Endothelial cell of umbilical vein (primary cell): ENCODE measurements at regions not wholly inside any gene's neighbourhood (a gene's known extent, or its start where the extent isn't known, plus 50 kb on each side); places are given as distances from the start of the nearest gene placed in this dataset.

Source experiments
- BruUV-seq: library from RNA; stranded (reverse); fragments of 400-500 nt; replicated peaks from 2 replicates; lab custom pipeline; 2021; lab: Mats Ljungman, UMichigan
- CTCF ChIA-PET: fragments of 300-600, 350-600 bp; sonication (Branson Sonifier 250); formaldehyde crosslinking; loops from one replicate; lab custom pipeline; 2021; ENCODE audit warnings: antibody characterized with exemption, inconsistent platforms; lab: Charles Lee
- POLR2A ChIA-PET: fragments of 300-600, 350-600 bp; sonication (Branson Sonifier 250); formaldehyde crosslinking; loops from one replicate; lab custom pipeline; 2021; ENCODE audit warnings: antibody characterized with exemption, inconsistent platforms; lab: Charles Lee
- DNase-seq: peaks from one replicate; pipeline ENCODE4 v3.0.0-alpha.2; 2011; ENCODE audit warnings: low read depth, low spot score
- FAIRE-seq: peaks from 2 replicates; lab custom pipeline; 2011; peaks lifted over from hg19 to GRCh38; lab: Jason Lieb, UNC
- H2AFZ ChIP-seq: 2 replicates; pipeline ENCODE4 v1.6.0; 2012; ENCODE audit warnings: low read depth, low read length, control low read depth, inconsistent platforms
- H3K27ac ChIP-seq: 2 replicates; pipeline ENCODE4 v1.5.1; 2011; ENCODE audit warnings: low read depth, mild to moderate bottlenecking, control low read depth, low read length, moderate library complexity; ENCODE audit not compliant: insufficient read depth
- H3K27me3 ChIP-seq, 2 experiments: 2 replicates each; pipeline versions ENCODE4 v1.6.0 to v1.6.1; 2011; ENCODE audit warnings: low read length in 2 of 2, mixed read lengths in 1 of 2; ENCODE audit not compliant: control insufficient read depth in 2 of 2, insufficient read depth in 2 of 2
- H3K36me3 ChIP-seq, 2 experiments: 2 replicates in 1 of 2; 3 replicates in 1 of 2; pipeline ENCODE4 v1.5.1; 2011; ENCODE audit warnings: low read length in 2 of 2, mild to moderate bottlenecking in 1 of 2, moderate library complexity in 1 of 2; ENCODE audit not compliant: control insufficient read depth in 2 of 2, insufficient read depth in 2 of 2; ENCODE audit errors: extremely low read depth in 1 of 2
- H3K4me1 ChIP-seq: 3 replicates; pipeline ENCODE4 v1.5.1; 2011; ENCODE audit warnings: mild to moderate bottlenecking, low read length; ENCODE audit not compliant: control insufficient read depth, insufficient read depth; ENCODE audit errors: extremely low read depth
- H3K4me2 ChIP-seq: 2 replicates; pipeline ENCODE4 v1.6.1; 2011; ENCODE audit warnings: low read length, control low read depth, mixed read lengths; ENCODE audit not compliant: insufficient read depth
- H3K4me3 ChIP-seq, 3 experiments: fragments of 200-600 bp in 1 of 3; sonication (generic), shearing (Covaris generic) in 1 of 3; replicated peaks in 1 of 3; 2 replicates each; pipeline ENCODE4 v1.5.1; 2011 to 2016; ENCODE audit warnings: control low read depth in 3 of 3, low read length in 3 of 3, mild to moderate bottlenecking in 2 of 3, inconsistent platforms in 1 of 3, low read depth in 1 of 3, moderate library complexity in 1 of 3; ENCODE audit not compliant: insufficient read depth in 1 of 3
- H3K79me2 ChIP-seq: 2 replicates; pipeline ENCODE4 v1.6.0; 2012; ENCODE audit warnings: low read length, inconsistent platforms; ENCODE audit not compliant: control insufficient read depth, insufficient read depth
- H3K9ac ChIP-seq: replicated peaks from 2 replicates; pipeline ENCODE3; 2011; ENCODE audit warnings: low read length, control low read depth; ENCODE audit not compliant: insufficient read depth; ENCODE audit errors: extremely low read depth
- H3K9me1 ChIP-seq: replicated peaks from 3 replicates; pipeline ENCODE4 v1.6.0; 2011; ENCODE audit warnings: mild to moderate bottlenecking, low read length; ENCODE audit not compliant: control insufficient read depth, insufficient read depth; ENCODE audit errors: extremely low read depth
- H3K9me3 ChIP-seq: replicated peaks from 2 replicates; pipeline ENCODE4 v1.5.1; 2012; ENCODE audit warnings: low read length, inconsistent platforms; ENCODE audit not compliant: control insufficient read depth, insufficient read depth
- H4K20me1 ChIP-seq: replicated peaks from 2 replicates; pipeline ENCODE3; 2011; ENCODE audit warnings: mild to moderate bottlenecking, low read length; ENCODE audit not compliant: control insufficient read depth, insufficient read depth; ENCODE audit errors: extremely low read depth
- EZH2 ChIP-seq: IDR thresholded peaks from 2 replicates; pipeline ENCODE4 v1.6.1; 2012; ENCODE audit warnings: borderline replicate concordance, low read depth, mild to moderate bottlenecking, moderate library complexity, low read length, inconsistent platforms; ENCODE audit not compliant: severe bottlenecking
- FOS ChIP-seq: IDR thresholded peaks from 2 replicates; pipeline ENCODE4 v1.6.1; 2011; ENCODE audit warnings: mild to moderate bottlenecking, low read length, moderate library complexity, borderline replicate concordance; ENCODE audit not compliant: insufficient read depth
- GATA2 ChIP-seq: IDR thresholded peaks from 2 replicates; pipeline ENCODE4 v1.7.0; 2011; ENCODE audit warnings: low read depth, mild to moderate bottlenecking, moderate library complexity, mixed read lengths, low read length; ENCODE audit not compliant: insufficient read length, insufficient read depth
- JUN ChIP-seq: IDR thresholded peaks from 2 replicates; pipeline ENCODE4 v1.6.1; 2011; ENCODE audit warnings: borderline replicate concordance, low read depth; ENCODE audit not compliant: insufficient read length, insufficient read depth
- MYC ChIP-seq: IDR thresholded peaks from one replicate; pipeline ENCODE4 v1.6.1; 2011; ENCODE audit warnings: mild to moderate bottlenecking, low read depth, low read length
- POLR2A ChIP-seq: IDR thresholded peaks from 2 replicates; pipeline ENCODE4 v1.6.1; 2012; ENCODE audit warnings: low read depth, mild to moderate bottlenecking, control low read depth, low read length
- POLR2AphosphoS5 ChIP-seq: IDR thresholded peaks from 2 replicates; pipeline ENCODE4 v1.6.1; 2012; ENCODE audit warnings: low read depth, mild to moderate bottlenecking, control low read depth, low read length, moderate library complexity; ENCODE audit not compliant: insufficient read depth
- dilution Hi-C: fragments of 300-500 bp; cut with MboI; formaldehyde crosslinking; loops from one replicate; pipeline ENCODE4 v1.15.0; 2019; ENCODE audit warnings: low sequenced_read_pairs; ENCODE audit not compliant: extremely low pct_ligation_motif_present
- intact Hi-C: fragments of 100-400 bp; cut with micrococcal nuclease; formaldehyde crosslinking; loops from one replicate; pipeline ENCODE4 v1.10.0; 2022
- TF ChIP-seq, protein P1 (sequence below): IDR thresholded peaks from 2 replicates; pipeline ENCODE4 v1.6.1; 2011; ENCODE audit not compliant: insufficient read depth, insufficient read length
- TF ChIP-seq, protein P2 (sequence below), 2 donors: IDR thresholded peaks; 1 replicate in 1 of 2; 2 replicates in 1 of 2; pipeline ENCODE4 v1.5.1; 2011; ENCODE audit warnings: low read length in 2 of 2, mild to moderate bottlenecking in 2 of 2, moderate library complexity in 2 of 2, control low read depth in 1 of 2, inconsistent platforms in 1 of 2, low read depth in 1 of 2; ENCODE audit not compliant: insufficient read depth in 1 of 2; ENCODE audit errors: extremely low read depth in 1 of 2

- CTCF ChIA-PET, result no interaction called here
- Histone ChIP-seq H3K9ac (no peak overlapping the region), H3K27ac (no peak overlapping the region), H3K9me1 (no peaks in the 10 kb centered on the region), H2AFZ (no peak overlapping the region), H3K36me3 (no peaks in the 10 kb centered on the region), H3K4me1 (no peaks in the 10 kb centered on the region), H3K27me3 (peaks cover 3 to 9% of the 10 kb centered on the region in 2 experiments), H4K20me1 (no peaks in the 10 kb centered on the region), H3K4me2 (no peak overlapping the region), H3K4me3 (no peak overlapping the region), H3K9me3 (no peaks in the 10 kb centered on the region), H3K79me2 (no peaks in the 10 kb centered on the region)
- FAIRE-seq, result no peak
- no peak for DNase-seq
- no TSS peak for BruUV-seq
- POLR2A ChIA-PET, result no interaction called here
- intact Hi-C loops, result no loop called here
- dilution Hi-C loops, result no loop called here
- no peak for TF ChIP-seq MYC
- TF ChIP-seq, protein P1, sequence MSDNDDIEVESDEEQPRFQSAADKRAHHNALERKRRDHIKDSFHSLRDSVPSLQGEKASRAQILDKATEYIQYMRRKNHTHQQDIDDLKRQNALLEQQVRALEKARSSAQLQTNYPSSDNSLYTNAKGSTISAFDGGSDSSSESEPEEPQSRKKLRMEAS, result no peak
- no peak for TF ChIP-seq EZH2
- TF ChIP-seq FOS, result no peak
- TF ChIP-seq GATA2, result no peak
- no peak for TF ChIP-seq POLR2A
- no peak for TF ChIP-seq POLR2AphosphoS5
- TF ChIP-seq, protein P2, sequence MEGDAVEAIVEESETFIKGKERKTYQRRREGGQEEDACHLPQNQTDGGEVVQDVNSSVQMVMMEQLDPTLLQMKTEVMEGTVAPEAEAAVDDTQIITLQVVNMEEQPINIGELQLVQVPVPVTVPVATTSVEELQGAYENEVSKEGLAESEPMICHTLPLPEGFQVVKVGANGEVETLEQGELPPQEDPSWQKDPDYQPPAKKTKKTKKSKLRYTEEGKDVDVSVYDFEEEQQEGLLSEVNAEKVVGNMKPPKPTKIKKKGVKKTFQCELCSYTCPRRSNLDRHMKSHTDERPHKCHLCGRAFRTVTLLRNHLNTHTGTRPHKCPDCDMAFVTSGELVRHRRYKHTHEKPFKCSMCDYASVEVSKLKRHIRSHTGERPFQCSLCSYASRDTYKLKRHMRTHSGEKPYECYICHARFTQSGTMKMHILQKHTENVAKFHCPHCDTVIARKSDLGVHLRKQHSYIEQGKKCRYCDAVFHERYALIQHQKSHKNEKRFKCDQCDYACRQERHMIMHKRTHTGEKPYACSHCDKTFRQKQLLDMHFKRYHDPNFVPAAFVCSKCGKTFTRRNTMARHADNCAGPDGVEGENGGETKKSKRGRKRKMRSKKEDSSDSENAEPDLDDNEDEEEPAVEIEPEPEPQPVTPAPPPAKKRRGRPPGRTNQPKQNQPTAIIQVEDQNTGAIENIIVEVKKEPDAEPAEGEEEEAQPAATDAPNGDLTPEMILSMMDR (IDR thresholded peaks at IDR 0.05; ENCODE audit: extremely low read depth in 1 of 2, insufficient read depth in 1 of 2, low read depth in 1 of 2, low read length in 2 of 2), result no peak
- no peak for TF ChIP-seq JUN
Measured at GRCh38 chrX:13932416-13932815, 97.3 kb downstream of the GEMIN8 start.
